Retinal pigment epithelial cell (primary cell): ENCODE measurements at regions not wholly inside any gene's neighbourhood (a gene's known extent, or its start where the extent isn't known, plus 50 kb on each side); places are given as distances from the start of the nearest gene placed in this dataset.

Experiments
- DNase-seq: peaks from one replicate; pipeline ENCODE4 v3.0.0-alpha.2; 2010; ENCODE audit warnings: low read depth
- H3K4me3 ChIP-seq: 2 replicates; pipeline ENCODE4 v1.5.1; 2011; ENCODE audit warnings: mild to moderate bottlenecking, low read length, control low read depth, moderate library complexity
- CTCF ChIP-seq: conservative IDR thresholded peaks from 2 replicates; pipeline ENCODE4 v1.5.1; 2011; ENCODE audit warnings: low read depth, low read length, control low read depth, inconsistent platforms

DNA sequence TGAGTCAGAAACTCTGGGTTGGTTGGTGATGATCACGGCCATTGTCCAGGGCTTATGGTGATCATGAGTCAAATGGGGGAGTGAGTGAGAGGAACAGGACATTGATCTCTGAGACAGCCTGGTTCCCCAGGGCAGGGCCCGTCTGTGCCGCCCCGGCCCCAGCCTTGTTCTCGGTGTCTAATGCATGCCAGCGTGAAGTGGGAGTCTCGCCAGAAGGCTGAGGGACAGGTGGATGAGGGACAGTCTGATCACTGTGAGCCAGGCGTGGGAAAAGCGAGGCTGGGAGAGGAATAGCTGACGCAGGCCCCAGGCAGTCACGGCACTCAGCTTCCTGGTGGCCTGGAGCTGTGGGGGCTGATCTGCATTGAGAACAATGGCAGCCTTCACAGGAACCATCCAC, 208.3 kb upstream of the HDAC4 start:
- no peak for TF ChIP-seq CTCF
- no peak for DNase-seq
- H3K4me3 ChIP-seq, result no peak overlapping the region

- DNase-seq, result no peak
- TF ChIP-seq CTCF, result no peak
- no peak overlapping the region for H3K4me3 ChIP-seq
Observed at GRCh38 chr2:239608723-239609122, 207.9 kb upstream of the HDAC4 start.

DNA sequence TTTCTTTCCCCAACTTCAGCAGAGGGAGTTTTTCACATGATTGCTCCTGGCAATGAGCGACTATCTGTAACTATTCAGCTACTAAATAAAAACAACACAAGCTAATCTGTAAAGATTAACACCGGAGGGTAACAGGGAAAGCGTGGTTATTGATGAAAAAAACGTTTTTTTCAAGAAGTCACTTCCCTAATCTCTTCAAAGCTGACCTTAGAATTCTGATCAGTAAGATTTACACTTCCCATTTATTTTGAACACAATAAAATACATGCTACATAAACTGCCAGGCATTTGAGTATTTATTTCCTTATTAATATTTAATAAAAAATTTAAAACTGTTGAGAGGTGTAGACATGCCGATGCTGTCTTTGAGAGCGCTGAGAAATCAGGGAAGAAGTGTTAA, 207.4 kb upstream of the HDAC4 start:
- DNase-seq, result no peak
- no peak overlapping the region for H3K4me3 ChIP-seq
- no peak for TF ChIP-seq CTCF

DNA sequence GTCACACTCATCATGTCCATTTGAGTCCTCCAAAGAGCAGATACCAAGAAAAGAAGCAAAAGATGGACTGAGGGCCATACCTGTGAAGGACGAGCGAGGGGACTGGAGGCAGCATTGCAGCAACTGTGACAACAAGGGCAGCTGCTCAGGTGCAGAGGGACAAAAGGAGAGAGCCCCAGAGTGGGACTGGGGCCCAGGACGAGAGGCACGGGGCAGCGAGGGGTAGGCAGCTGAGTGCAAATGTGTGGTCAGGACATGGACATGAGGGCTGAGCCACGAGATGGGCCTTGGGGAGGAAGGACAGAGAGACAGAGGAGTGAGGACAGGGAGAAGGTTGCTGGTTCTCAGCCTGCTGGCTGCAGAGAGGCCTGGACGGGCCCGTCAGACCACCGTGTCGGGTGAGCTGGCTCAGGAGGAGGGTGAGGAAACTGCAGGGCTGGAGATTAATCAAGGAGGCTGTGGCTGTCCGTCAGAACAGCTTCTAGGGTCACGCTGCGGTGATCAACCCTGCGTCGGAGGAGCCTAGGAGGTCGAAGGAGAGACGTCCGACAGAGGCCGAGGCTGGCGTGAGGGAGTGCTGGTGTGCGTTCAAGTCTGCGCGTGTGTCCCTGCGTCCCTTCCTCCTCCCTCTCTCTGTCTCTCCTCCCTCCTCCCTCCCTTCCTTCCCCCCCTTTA, 206.8 kb upstream of the HDAC4 start:
- no peak for TF ChIP-seq CTCF
- H3K4me3 ChIP-seq, result no peak overlapping the region
- DNase-seq, result no peak

DNA sequence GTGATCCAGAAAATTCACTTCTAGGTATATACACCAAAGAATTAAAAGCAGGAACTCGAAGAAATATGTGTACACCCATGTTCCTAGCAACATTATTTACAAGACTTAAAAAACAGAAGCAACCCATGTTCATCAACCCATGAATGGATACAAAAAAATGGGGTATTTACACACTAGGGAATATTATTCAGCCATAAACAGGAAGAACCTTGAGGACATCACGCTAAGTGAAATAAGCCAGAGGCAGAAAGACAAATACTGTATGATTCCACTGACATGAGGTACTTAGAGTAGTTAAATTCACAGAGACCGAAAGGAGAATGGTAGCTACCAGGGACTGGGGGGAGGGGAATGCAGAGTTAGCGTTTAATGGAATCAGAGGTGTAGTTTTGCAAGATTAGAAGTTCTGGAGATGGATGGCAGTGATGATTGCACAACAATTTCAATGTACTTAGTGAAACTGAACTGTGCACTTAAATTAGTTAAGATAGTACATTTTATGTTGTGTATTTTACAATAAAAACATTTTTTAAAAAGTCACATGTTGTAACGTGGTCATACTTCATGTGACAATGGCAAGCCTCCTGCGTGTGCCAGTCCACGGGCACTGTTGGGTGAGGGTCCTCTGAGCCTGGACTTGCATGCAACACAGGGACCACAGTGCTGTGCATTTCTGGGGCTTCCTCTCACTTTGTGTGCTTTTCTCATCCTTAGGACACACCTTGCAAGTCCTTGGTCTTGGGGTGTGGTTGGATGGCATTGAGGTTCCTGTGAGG, 206.1 kb upstream of the HDAC4 start:
- no peak overlapping the region for H3K4me3 ChIP-seq
- no peak for DNase-seq
- TF ChIP-seq CTCF, result no peak

DNA sequence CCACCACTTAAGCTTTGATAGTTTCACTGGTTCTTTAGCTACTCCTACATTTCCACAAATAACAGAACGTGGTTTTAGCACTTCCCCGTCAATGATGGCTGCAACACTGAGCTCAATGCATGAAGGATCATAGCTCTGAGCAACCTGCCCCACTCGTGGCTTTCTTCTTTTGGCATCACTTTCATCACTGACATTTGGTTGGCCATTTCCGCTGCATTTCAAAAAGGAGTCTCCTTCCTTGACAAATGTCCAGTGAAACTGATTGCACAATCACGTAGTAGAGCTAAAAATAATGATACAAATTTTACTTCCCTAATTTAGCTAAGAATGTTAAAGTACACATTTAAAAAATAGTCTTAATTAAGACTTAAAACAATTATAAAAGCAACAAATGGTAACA, 205.2 kb upstream of the HDAC4 start:
- no peak for TF ChIP-seq CTCF
- no peak overlapping the region for H3K4me3 ChIP-seq
- no peak for DNase-seq

DNA sequence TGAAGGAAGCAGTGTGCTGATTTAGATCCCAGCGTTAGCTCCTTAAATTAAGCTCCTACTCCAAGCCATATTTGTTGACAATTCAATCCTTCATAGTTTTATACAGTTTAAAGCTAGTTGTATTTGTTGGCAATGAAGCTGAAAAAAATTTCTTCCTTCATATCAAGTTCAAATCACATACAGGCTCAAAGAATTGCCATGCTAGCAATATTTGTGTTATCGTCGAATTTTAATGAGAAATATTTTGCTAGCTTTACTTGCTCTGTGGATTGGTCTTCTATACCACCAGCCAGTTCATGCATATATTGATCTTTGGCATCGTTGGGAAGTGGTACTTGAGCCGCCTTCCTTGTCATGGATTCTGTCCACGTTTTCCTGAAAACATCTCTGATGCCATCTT, 204.6 kb upstream of the HDAC4 start:
- DNase-seq, result no peak

More for the DNA sequence above, 204.6 kb upstream of the HDAC4 start:
- no peak overlapping the region for H3K4me3 ChIP-seq
- TF ChIP-seq CTCF, result no peak
